SU-DHL-6 (cell line): ENCODE measurements at regions not wholly inside any gene's neighbourhood (a gene's known extent, or its start where the extent isn't known, plus 50 kb on each side); places are given as distances from the start of the nearest gene placed in this dataset.

Source experiments
- H2AFZ ChIP-seq: fragments of 200-600 bp; sonication (generic); 2 replicates; pipeline ENCODE4 v1.6.1; 2014; ENCODE audit warnings: low read depth, mild to moderate bottlenecking, moderate library complexity, mixed read lengths, antibody characterized with exemption, low read length; ENCODE audit not compliant: severe bottlenecking
- H3F3A ChIP-seq: fragments of 200-600 bp; shearing (Covaris generic); 2 replicates; pipeline ENCODE4 v1.6.0; 2016; ENCODE audit warnings: antibody characterized with exemption, mild to moderate bottlenecking; ENCODE audit not compliant: insufficient read depth
- H3K27ac ChIP-seq: fragments of 200-600 bp; sonication (generic); 2 replicates; pipeline ENCODE4 v1.5.1; 2016; ENCODE audit warnings: low read depth, mild to moderate bottlenecking, low read length, moderate library complexity, mixed read lengths
- H3K27me3 ChIP-seq: fragments of 200-600 bp; sonication (generic), shearing (Covaris generic); 2 replicates; pipeline ENCODE4 v1.6.0; 2014; ENCODE audit warnings: mild to moderate bottlenecking, low read length
- H3K36me3 ChIP-seq: fragments of 200-600 bp; sonication (generic); 2 replicates; pipeline ENCODE4 v1.6.1; 2014; ENCODE audit warnings: mild to moderate bottlenecking, low read length, mixed read lengths
- H3K4me2 ChIP-seq: fragments of 300-600, 200-600 bp; shearing (Covaris generic), sonication (generic); 2 replicates; pipeline ENCODE4 v1.6.0; 2014; ENCODE audit warnings: low read length, low read depth, mild to moderate bottlenecking; ENCODE audit not compliant: poor library complexity, severe bottlenecking
- H3K4me3 ChIP-seq: fragments of 200-600 bp; sonication (generic); 2 replicates; pipeline ENCODE4 v1.5.1; 2014; ENCODE audit warnings: antibody characterized with exemption, low read length, mild to moderate bottlenecking, mixed read lengths; ENCODE audit not compliant: insufficient read depth, poor library complexity, severe bottlenecking
- H3K79me2 ChIP-seq: fragments of 200-600 bp; sonication (generic); 2 replicates; pipeline ENCODE4 v1.6.1; 2014; ENCODE audit warnings: mild to moderate bottlenecking, low read length, moderate library complexity; ENCODE audit not compliant: insufficient read depth
- H3K9ac ChIP-seq: fragments of 200-600 bp; sonication (generic); 2 replicates; pipeline ENCODE4 v1.7.0; 2014; ENCODE audit warnings: mild to moderate bottlenecking, low read length
- H3K9me2 ChIP-seq: fragments of 200-600 bp; sonication (generic); replicated peaks from 2 replicates; pipeline ENCODE4 v1.6.1; 2014; ENCODE audit warnings: low read length; ENCODE audit not compliant: insufficient read depth
- H3K9me3 ChIP-seq: fragments of 200-600 bp; sonication (generic); 2 replicates; pipeline ENCODE4 v1.6.1; 2014; ENCODE audit warnings: low read length, mixed read lengths; ENCODE audit not compliant: insufficient read depth
- H4K20me1 ChIP-seq: fragments of 200-600 bp; sonication (generic); 2 replicates; pipeline ENCODE4 v1.6.1; 2014; ENCODE audit warnings: low read depth, mild to moderate bottlenecking, antibody characterized with exemption, low read length, moderate library complexity, mixed read lengths
- EZH2phosphoT487 ChIP-seq: fragments of 200-600 bp; sonication (generic), shearing (Covaris generic); conservative IDR thresholded peaks from 2 replicates; pipeline ENCODE4 v1.6.1; 2018; ENCODE audit warnings: mild to moderate bottlenecking, antibody characterized with exemption, low read length, moderate library complexity, mixed read lengths
- TF ChIP-seq, protein P1 (sequence below): fragments of 200-600 bp; sonication (generic); IDR thresholded peaks from one replicate; pipeline ENCODE4 v1.5.1; 2017; ENCODE audit warnings: antibody characterized with exemption, mild to moderate bottlenecking, low read length, moderate library complexity; ENCODE audit not compliant: insufficient read depth, poor library complexity, severe bottlenecking

DNA sequence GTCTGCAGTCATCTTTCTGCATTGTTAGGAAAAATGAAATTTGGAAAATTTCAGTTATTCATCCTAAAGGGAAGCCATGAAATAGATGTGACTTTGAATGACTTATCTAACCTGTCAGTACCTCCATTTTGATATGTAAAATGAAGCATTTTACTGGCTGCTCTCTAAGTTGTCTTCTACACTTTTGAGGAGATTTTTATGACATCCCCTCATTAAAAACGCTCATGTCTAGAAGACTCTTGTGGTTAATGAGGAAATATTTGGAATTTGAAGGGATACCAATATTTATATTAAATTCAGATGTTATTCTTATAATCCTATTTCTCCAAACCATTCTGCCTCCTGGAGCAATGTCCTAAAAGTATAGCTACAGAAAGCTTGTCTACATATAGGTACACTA lies 73.8 kb upstream of the THUMPD2 start:
- Histone ChIP-seq H3K9ac (no peak overlapping the region), H3K4me3 (no peak overlapping the region), H3K27me3 (no peaks in the 10 kb centered on the region), H3K36me3 (no peaks in the 10 kb centered on the region), H3K9me2 (no peaks in the 10 kb centered on the region), H2AFZ (no peak overlapping the region), H4K20me1 (no peaks in the 10 kb centered on the region), H3K4me2 (no peak overlapping the region), H3K27ac (no peak overlapping the region), H3K9me3 (no peaks in the 10 kb centered on the region), H3K79me2 (no peaks in the 10 kb centered on the region), H3F3A (no peaks in the 10 kb centered on the region)
- TF ChIP-seq, protein P1, sequence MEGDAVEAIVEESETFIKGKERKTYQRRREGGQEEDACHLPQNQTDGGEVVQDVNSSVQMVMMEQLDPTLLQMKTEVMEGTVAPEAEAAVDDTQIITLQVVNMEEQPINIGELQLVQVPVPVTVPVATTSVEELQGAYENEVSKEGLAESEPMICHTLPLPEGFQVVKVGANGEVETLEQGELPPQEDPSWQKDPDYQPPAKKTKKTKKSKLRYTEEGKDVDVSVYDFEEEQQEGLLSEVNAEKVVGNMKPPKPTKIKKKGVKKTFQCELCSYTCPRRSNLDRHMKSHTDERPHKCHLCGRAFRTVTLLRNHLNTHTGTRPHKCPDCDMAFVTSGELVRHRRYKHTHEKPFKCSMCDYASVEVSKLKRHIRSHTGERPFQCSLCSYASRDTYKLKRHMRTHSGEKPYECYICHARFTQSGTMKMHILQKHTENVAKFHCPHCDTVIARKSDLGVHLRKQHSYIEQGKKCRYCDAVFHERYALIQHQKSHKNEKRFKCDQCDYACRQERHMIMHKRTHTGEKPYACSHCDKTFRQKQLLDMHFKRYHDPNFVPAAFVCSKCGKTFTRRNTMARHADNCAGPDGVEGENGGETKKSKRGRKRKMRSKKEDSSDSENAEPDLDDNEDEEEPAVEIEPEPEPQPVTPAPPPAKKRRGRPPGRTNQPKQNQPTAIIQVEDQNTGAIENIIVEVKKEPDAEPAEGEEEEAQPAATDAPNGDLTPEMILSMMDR = no peak
- no peak for TF ChIP-seq EZH2phosphoT487

GRCh38 chr2:39851651-39852110 lies 72.6 kb upstream of the THUMPD2 start:
- TF ChIP-seq, protein P1 = no peak
- no peak overlapping the region for H2AFZ ChIP-seq
- no peak overlapping the region for H3K4me2 ChIP-seq

DNA sequence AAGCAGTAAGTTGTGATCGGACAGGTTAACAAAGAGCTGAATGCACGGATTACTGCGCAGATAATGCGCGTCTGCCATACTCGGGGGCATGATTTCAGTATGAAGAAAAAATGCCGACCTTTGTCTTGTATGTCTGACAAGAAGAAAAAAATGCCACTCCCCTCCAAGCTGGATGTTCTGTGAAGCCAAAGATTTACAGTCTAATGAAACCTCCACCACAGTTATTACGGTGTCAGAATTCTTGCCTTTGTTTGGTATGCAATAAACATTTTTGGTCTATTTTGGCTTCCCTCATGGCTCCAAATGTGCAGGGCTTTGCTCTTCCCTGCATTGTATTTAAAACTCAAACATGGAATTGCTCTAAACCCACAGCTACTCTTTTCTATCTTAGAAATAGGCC lies 72.2 kb upstream of the THUMPD2 start:
- H2AFZ ChIP-seq = no peak overlapping the region
- TF ChIP-seq, protein P1 = no peak
- no peaks in the 10 kb centered on the region for H3K27me3 ChIP-seq
- no peak overlapping the region for H3K4me3 ChIP-seq
- no peak overlapping the region for H3K9ac ChIP-seq
- H3K9me3 ChIP-seq = no peaks in the 10 kb centered on the region
- H3F3A ChIP-seq = no peaks in the 10 kb centered on the region
- no peaks in the 10 kb centered on the region for H4K20me1 ChIP-seq
- H3K79me2 ChIP-seq = no peaks in the 10 kb centered on the region
- H3K27ac ChIP-seq = no peak overlapping the region
- H3K4me2 ChIP-seq = no peak overlapping the region
- H3K36me3 ChIP-seq = no peaks in the 10 kb centered on the region
- H3K9me2 ChIP-seq = no peaks in the 10 kb centered on the region

More at GRCh38 chr2:39851651-39852110, 72.6 kb upstream of the THUMPD2 start:
- H4K20me1 ChIP-seq = no peaks in the 10 kb centered on the region
- no peak overlapping the region for H3K9ac ChIP-seq
- no peaks in the 10 kb centered on the region for H3K9me2 ChIP-seq
- H3K9me3 ChIP-seq = no peaks in the 10 kb centered on the region
- no peaks in the 10 kb centered on the region for H3K27me3 ChIP-seq
- H3K27ac ChIP-seq = no peak overlapping the region
- no peaks in the 10 kb centered on the region for H3F3A ChIP-seq
- no peaks in the 10 kb centered on the region for H3K36me3 ChIP-seq
- H3K4me3 ChIP-seq = no peak overlapping the region
- H3K79me2 ChIP-seq = no peaks in the 10 kb centered on the region
